Uterus (tissue), 3 donors: ENCODE measurements at regions not wholly inside any gene's neighbourhood (a gene's known extent, or its start where the extent isn't known, plus 50 kb on each side); places are given as distances from the start of the nearest gene placed in this dataset.

Source experiments
- DNase-seq, 2 donors: peaks; one replicate each; pipeline ENCODE4 v3.0.0-alpha.2; 2019 to 2020
- H3K27ac ChIP-seq, 2 donors: fragments of 200-600 bp; sonication (generic); 1 replicate in 1 of 2; 2 replicates in 1 of 2; pipeline ENCODE4 v1.5.1; 2016 to 2018
- H3K27me3 ChIP-seq, 2 donors: fragments of 200-600 bp; sonication (generic); one replicate each; pipeline ENCODE4 v1.5.1; 2018 to 2019; ENCODE audit warnings: control low read depth in 1 of 2
- H3K36me3 ChIP-seq, 2 donors: fragments of 200-600 bp; sonication (generic); one replicate each; pipeline ENCODE4 v1.5.1; 2019; ENCODE audit warnings: control low read depth in 1 of 2
- H3K4me1 ChIP-seq, 2 donors: fragments of 200-600 bp; sonication (generic); one replicate each; pipeline ENCODE4 v1.5.1; 2018 to 2019; ENCODE audit warnings: control low read depth in 1 of 2
- H3K4me3 ChIP-seq, 2 donors: fragments of 200-600 bp; sonication (generic); 1 replicate in 1 of 2; 2 replicates in 1 of 2; pipeline ENCODE4 v1.5.1; 2018 to 2019; ENCODE audit warnings: mild to moderate bottlenecking in 1 of 2
- H3K9me3 ChIP-seq, 2 donors: fragments of 200-600 bp; sonication (generic); one replicate each; pipeline ENCODE4 v1.5.1; 2019; ENCODE audit warnings: control low read depth in 1 of 2
- POLR2A ChIP-seq, 2 donors: fragments of 450-650 bp; IDR thresholded peaks; one replicate each; pipeline ENCODE4 v1.6.1; 2016; ENCODE audit warnings: antibody characterized with exemption in 2 of 2, mild to moderate bottlenecking in 1 of 2, moderate library complexity in 1 of 2
- intact Hi-C: fragments of 100-400 bp; cut with DNase I; formaldehyde crosslinking; loops from one replicate; pipeline ENCODE4 v1.15.1; 2023; ENCODE audit warnings: low total_unique reads
- TF ChIP-seq, protein P1 (sequence below), 4 experiments: fragments of 200-600 bp in 2 of 4; fragments of 450-650 bp in 2 of 4; sonication (generic) in 2 of 4; IDR thresholded peaks; one replicate each; pipeline ENCODE4 v1.5.1; 2016 to 2019; ENCODE audit warnings: antibody characterized with exemption in 4 of 4, mild to moderate bottlenecking in 2 of 4, moderate library complexity in 1 of 4
- donor health status: DM: yes; HTN: yes; CAD: no.

DNA sequence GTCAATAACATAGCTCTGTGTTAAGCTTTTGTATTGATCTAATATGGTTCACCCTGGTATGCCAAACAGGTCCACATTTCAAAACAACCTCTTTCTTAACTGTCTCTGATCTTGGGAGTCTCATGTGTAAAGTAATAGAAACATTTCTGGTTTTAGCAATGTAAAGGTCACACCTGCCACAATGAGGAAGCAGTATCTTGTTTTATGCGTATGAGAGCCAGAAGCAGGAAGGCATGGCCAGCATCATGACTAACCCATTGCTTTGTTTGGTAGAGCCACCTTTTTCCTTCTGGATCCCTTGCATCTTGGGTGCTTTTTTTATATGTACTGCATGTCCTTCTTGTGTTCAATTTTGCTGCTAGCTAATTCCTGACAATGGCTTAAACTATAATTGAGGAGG is 411.3 kb upstream of the SEMA3C start:
- H3K4me3 ChIP-seq, result no peak overlapping the region

DNA sequence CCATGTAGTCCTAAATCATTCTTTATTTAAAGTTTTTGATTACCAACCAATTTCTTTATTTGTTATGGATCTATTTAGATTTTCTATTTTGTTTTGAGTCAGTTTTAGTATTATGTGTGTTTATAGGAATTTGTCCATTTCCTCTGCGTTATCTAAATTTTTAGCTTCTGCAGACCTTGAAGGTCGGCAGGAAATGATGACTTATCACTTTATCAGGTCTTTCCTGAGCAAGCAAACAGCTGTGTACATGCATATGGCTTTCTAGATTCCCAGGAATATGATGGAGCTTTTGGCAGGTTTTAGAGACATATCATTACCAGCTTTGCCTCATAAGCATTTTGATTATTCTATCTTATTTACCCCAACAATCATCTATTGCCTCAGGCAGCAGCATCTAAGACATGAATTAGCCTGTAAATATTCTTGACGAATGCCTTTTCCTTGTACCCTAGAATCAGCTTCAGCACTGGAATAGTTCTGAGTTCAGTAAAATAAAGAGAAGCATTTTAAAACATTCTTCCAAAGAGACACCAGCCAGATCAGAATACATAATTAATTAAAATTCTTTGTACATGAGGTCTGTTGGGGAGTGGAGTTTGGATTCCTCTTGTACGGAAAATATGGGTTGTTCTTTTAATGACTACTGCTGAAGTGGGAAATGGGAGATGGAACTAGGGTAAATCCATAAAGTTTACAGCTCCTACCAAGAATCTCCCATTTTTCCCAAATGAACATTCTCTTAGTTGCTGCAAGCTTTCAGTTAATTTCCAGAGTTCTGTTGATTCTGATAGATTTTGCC is 408.8 kb upstream of the SEMA3C start:
- Histone ChIP-seq H3K9me3 (no peaks in the 10 kb centered on the region), H3K27me3 (no peaks in the 10 kb centered on the region), H3K4me3 (no peak overlapping the region), H3K4me1 (no peaks in the 10 kb centered on the region), H3K36me3 (no peaks in the 10 kb centered on the region), H3K27ac (no peak overlapping the region)
- no peak for DNase-seq
- intact Hi-C loops, result no loop called here
- TF ChIP-seq POLR2A (IDR thresholded peaks at IDR 0.05), result no peak
- TF ChIP-seq, protein P1, sequence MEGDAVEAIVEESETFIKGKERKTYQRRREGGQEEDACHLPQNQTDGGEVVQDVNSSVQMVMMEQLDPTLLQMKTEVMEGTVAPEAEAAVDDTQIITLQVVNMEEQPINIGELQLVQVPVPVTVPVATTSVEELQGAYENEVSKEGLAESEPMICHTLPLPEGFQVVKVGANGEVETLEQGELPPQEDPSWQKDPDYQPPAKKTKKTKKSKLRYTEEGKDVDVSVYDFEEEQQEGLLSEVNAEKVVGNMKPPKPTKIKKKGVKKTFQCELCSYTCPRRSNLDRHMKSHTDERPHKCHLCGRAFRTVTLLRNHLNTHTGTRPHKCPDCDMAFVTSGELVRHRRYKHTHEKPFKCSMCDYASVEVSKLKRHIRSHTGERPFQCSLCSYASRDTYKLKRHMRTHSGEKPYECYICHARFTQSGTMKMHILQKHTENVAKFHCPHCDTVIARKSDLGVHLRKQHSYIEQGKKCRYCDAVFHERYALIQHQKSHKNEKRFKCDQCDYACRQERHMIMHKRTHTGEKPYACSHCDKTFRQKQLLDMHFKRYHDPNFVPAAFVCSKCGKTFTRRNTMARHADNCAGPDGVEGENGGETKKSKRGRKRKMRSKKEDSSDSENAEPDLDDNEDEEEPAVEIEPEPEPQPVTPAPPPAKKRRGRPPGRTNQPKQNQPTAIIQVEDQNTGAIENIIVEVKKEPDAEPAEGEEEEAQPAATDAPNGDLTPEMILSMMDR (IDR thresholded peaks at IDR 0.05), result no peak

More for the DNA sequence above, 411.3 kb upstream of the SEMA3C start:
- no peaks in the 10 kb centered on the region for H3K27me3 ChIP-seq
- H3K9me3 ChIP-seq, result no peaks in the 10 kb centered on the region
- no peaks in the 10 kb centered on the region for H3K4me1 ChIP-seq
- H3K27ac ChIP-seq, result no peak overlapping the region
- intact Hi-C loops, result no loop called here
- TF ChIP-seq, protein P1 (IDR thresholded peaks at IDR 0.05), result no peak
- TF ChIP-seq POLR2A (IDR thresholded peaks at IDR 0.05), result no peak
- no peak for DNase-seq
- H3K36me3 ChIP-seq, result no peaks in the 10 kb centered on the region

DNA sequence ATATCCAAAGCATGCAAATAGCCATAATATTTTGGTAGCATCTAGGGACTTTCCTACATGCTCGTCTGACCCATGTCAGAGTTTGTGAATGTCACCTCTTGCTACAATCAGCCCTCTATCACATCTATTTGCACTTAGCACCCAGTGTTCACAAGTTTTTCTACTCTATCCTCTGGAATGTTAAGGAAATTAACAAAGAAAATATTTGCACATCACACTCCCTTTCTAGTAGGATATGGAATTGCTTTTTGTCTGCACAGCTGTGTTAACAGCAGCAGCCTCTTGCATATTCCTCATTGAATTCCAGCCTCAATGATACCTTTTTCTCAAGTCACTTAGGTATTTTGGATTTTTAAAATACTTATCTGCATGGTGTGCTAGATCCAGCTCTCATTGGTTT is 403.1 kb upstream of the SEMA3C start:
- no peak overlapping the region for H3K4me3 ChIP-seq
- H3K4me1 ChIP-seq, result no peaks in the 10 kb centered on the region
- intact Hi-C loops, result no loop called here
- H3K27ac ChIP-seq, result no peak overlapping the region
- no peak for TF ChIP-seq POLR2A (IDR thresholded peaks at IDR 0.05)
- TF ChIP-seq, protein P1 (IDR thresholded peaks at IDR 0.05), result no peak
- DNase-seq, result no peak
- no peaks in the 10 kb centered on the region for H3K9me3 ChIP-seq
- no peaks in the 10 kb centered on the region for H3K27me3 ChIP-seq
- no peaks in the 10 kb centered on the region for H3K36me3 ChIP-seq

DNA sequence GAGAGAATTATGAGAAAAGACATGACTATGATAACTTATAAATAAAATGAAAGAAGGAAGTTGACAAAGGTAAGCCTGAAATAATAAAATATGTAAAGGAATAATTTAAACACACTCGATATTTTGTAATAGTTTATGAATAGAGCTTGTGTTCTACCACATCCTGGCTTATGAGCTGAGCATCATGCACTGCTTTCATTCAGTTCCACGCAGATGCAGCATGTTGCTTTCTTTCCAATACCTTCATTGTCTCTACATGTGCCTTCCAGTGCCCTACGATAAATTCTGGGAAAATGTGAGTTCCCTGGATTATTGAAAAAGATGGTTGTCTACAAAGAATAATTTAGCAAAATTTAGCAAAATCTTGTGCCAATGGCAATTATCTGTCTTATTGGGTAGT is 398.9 kb upstream of the SEMA3C start:
- H3K4me3 ChIP-seq, result no peak overlapping the region
- no peaks in the 10 kb centered on the region for H3K27me3 ChIP-seq
- H3K9me3 ChIP-seq, result no peaks in the 10 kb centered on the region
- TF ChIP-seq, protein P1 (IDR thresholded peaks at IDR 0.05), result no peak
- no peak for TF ChIP-seq POLR2A (IDR thresholded peaks at IDR 0.05)
- H3K36me3 ChIP-seq, result peaks cover 0 to 3% of the 10 kb centered on the region in 2 donors
- H3K4me1 ChIP-seq, result no peaks in the 10 kb centered on the region
- intact Hi-C loops, result no loop called here
- H3K27ac ChIP-seq, result no peak overlapping the region
- no peak for DNase-seq

DNA sequence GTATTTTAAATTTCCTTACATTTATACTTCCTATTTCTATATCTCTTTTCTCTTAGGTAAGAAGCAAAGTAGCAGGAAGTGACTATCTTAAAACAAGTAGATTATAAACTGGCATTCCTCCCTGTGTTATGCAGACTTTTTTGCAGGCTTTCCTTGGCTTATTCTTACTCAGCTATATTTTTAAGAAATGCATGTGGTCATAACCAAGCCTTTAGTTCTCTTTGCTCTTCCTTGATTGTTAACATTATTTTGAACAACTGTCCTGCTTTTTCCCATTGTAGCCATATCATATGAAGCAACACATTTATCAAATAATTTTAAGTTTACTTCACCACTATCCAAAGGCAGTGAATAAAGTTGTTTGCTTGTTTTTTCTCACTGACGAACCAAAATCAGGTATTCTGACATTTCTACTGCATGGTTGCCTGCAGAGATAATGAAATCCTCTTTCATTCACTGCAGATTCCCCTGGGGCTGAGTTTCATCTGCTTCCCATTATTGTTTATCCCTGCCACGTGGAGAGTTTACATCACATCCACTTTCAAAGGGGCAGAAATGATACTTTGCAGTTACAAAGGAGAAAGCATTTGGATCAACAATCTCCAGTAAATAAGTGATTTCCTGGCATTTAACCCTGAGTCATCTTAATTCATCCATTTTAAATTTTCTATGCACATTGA is 389.9 kb upstream of the SEMA3C start:
- intact Hi-C loops, result no loop called here
- peaks cover 0 to 3% of the 10 kb centered on the region in 2 donors for H3K36me3 ChIP-seq
- H3K27me3 ChIP-seq, result no peaks in the 10 kb centered on the region
- H3K9me3 ChIP-seq, result no peaks in the 10 kb centered on the region
- H3K4me3 ChIP-seq, result no peak overlapping the region
- no peaks in the 10 kb centered on the region for H3K4me1 ChIP-seq
- no peak overlapping the region for H3K27ac ChIP-seq
- no peak for DNase-seq
- no peak for TF ChIP-seq POLR2A (IDR thresholded peaks at IDR 0.05)
- TF ChIP-seq, protein P1 (IDR thresholded peaks at IDR 0.05), result no peak
